OCI-LY3 (cell line): ENCODE measurements at regions not wholly inside any gene's neighbourhood (a gene's known extent, or its start where the extent isn't known, plus 50 kb on each side); places are given as distances from the start of the nearest gene placed in this dataset.

Experiments used
- CTCF ChIP-seq: fragments of 200-600, 300-600 bp; sonication (generic); IDR thresholded peaks from 2 replicates; pipeline ENCODE4 v1.5.1; 2014; ENCODE audit warnings: antibody characterized with exemption, low read length, low read depth
- EZH2phosphoT487 ChIP-seq: fragments of 200-600 bp; shearing (Covaris generic); IDR thresholded peaks from 2 replicates; pipeline ENCODE4 v1.6.1; 2018; ENCODE audit warnings: antibody characterized with exemption, mixed run types, low read depth

- no peak for TF ChIP-seq CTCF
- TF ChIP-seq EZH2phosphoT487: no peak
Observed at GRCh38 chr18:30163573-30163972, 879.0 kb downstream of the DSC3 start.
